Activated CD4-positive, alpha-beta T cell treated with anti-CD3 and anti-CD28 coated beads, Interleukin-2, amount 50 U/mL, for 48 hours (primary cell): ENCODE measurements at regions not wholly inside any gene's neighbourhood (a gene's known extent, or its start where the extent isn't known, plus 50 kb on each side); places are given as distances from the start of the nearest gene placed in this dataset.
"Not testable (repeated sequence)": the region's sequence is repeated elsewhere in the genome, so short reads cannot be mapped to it uniquely, and the experiment has no call there.

ENCODE experiments used
- DNase-seq, 2 experiments: peaks; one replicate each; pipeline ENCODE4 v3.0.0-alpha.2; 2020

- no peak for DNase-seq
Measured at GRCh38 chr1:67947114-67947513, 103.3 kb downstream of the DIRAS3 start.

GRCh38 chr1:67945733-67946374 lies 104.6 kb downstream of the DIRAS3 start:
- DNase-seq: no peak

- DNase-seq: no peak
Measured at GRCh38 chr1:67942274-67942673, 108.2 kb downstream of the DIRAS3 start.

- no peak for DNase-seq
Measured at GRCh38 chr1:67941746-67942145, 108.5 kb upstream of the GNG12 start.

- no peak for DNase-seq
Measured at GRCh38 chr1:67941155-67941554, 107.9 kb upstream of the GNG12 start.

- no peak for DNase-seq
Measured at GRCh38 chr1:67939942-67940341, 106.7 kb upstream of the GNG12 start.

- DNase-seq: no peak
Measured at GRCh38 chr1:67939186-67939743, 106.0 kb upstream of the GNG12 start.

GRCh38 chr1:67937651-67938050 lies 104.4 kb upstream of the GNG12 start:
- no peak for DNase-seq

GRCh38 chr1:67937010-67937409 lies 103.7 kb upstream of the GNG12 start:
- no peak for DNase-seq

GRCh38 chr1:67935560-67935959 lies 102.3 kb upstream of the GNG12 start:
- no peak for DNase-seq

GRCh38 chr1:67931198-67931597 lies 97.9 kb upstream of the GNG12 start:
- DNase-seq: no peak

- no peak for DNase-seq
Measured at GRCh38 chr1:67923074-67923473, 89.8 kb upstream of the GNG12 start.

- no peak for DNase-seq
Measured at GRCh38 chr1:67921725-67922489, 88.6 kb upstream of the GNG12 start.

- no peak for DNase-seq
Measured at GRCh38 chr1:67919274-67920072, 86.2 kb upstream of the GNG12 start.

- DNase-seq: no peak
Measured at GRCh38 chr1:67918067-67918466, 84.8 kb upstream of the GNG12 start.

GRCh38 chr1:67917006-67917405 lies 83.7 kb upstream of the GNG12 start:
- no peak for DNase-seq

GRCh38 chr1:67916140-67916886 lies 83.0 kb upstream of the GNG12 start:
- no peak for DNase-seq

- DNase-seq: no peak
Measured at GRCh38 chr1:67909776-67910175, 76.5 kb upstream of the GNG12 start.

- no peak for DNase-seq
Measured at GRCh38 chr1:67908250-67908936, 75.1 kb upstream of the GNG12 start.

- not testable (repeated sequence) for DNase-seq
Measured at GRCh38 chr1:67907467-67907866, 74.2 kb upstream of the GNG12 start.

GRCh38 chr1:67906015-67906414 lies 72.7 kb upstream of the GNG12 start:
- not testable (repeated sequence) for DNase-seq
